SKM-1 (cell line): ENCODE measurements at regions not wholly inside any gene's neighbourhood (a gene's known extent, or its start where the extent isn't known, plus 50 kb on each side); places are given as distances from the start of the nearest gene placed in this dataset.
"Not testable (repeated sequence)": the region's sequence is repeated elsewhere in the genome, so short reads cannot be mapped to it uniquely, and the experiment has no call there.

ENCODE experiments used
- DNase-seq: peaks from one replicate; lab custom pipeline; 2025; ENCODE audit not compliant: unreplicated experiment; lab: John Stamatoyannopoulos, UW

- no peak for DNase-seq
These were observed 89.1 kb downstream of the ACTL7B start for GRCh38 chr9:108766626-108767161.

GRCh38 chr9:108765265-108765664 is 90.5 kb downstream of the ACTL7B start:
- DNase-seq, result no peak

- DNase-seq, result no peak
These were observed 93.3 kb downstream of the ACTL7B start for GRCh38 chr9:108762348-108763055.

- peak; percentile 3 for DNase-seq
These were observed 94.0 kb downstream of the ACTL7B start for GRCh38 chr9:108761655-108762347.

GRCh38 chr9:108760841-108761240 is 94.9 kb downstream of the ACTL7B start:
- no peak for DNase-seq

- DNase-seq, result no peak
These were observed 96.0 kb downstream of the ACTL7B start for GRCh38 chr9:108759835-108760234.

- no peak for DNase-seq
These were observed 96.4 kb downstream of the ACTL7B start for GRCh38 chr9:108759399-108759798.

GRCh38 chr9:108756746-108757490 is 98.9 kb downstream of the ACTL7B start:
- no peak for DNase-seq

- DNase-seq, result no peak
These were observed 99.8 kb downstream of the ACTL7B start for GRCh38 chr9:108755979-108756378.

- DNase-seq, result no peak
These were observed 104.4 kb downstream of the ACTL7B start for GRCh38 chr9:108751369-108751768.

- no peak for DNase-seq
These were observed 105.0 kb downstream of the ACTL7B start for GRCh38 chr9:108750661-108751215.

- DNase-seq, result no peak
These were observed 107.0 kb downstream of the ACTL7B start for GRCh38 chr9:108748776-108749175.

- no peak for DNase-seq
These were observed 108.9 kb downstream of the ACTL7B start for GRCh38 chr9:108746864-108747263.

GRCh38 chr9:108746001-108746400 is 109.8 kb downstream of the ACTL7B start:
- no peak for DNase-seq

- DNase-seq, result no peak
These were observed 111.1 kb downstream of the ACTL7B start for GRCh38 chr9:108744641-108745040.

GRCh38 chr9:108743901-108744371 is 111.8 kb downstream of the ACTL7B start:
- no peak for DNase-seq

- no peak for DNase-seq
These were observed 112.4 kb downstream of the ACTL7B start for GRCh38 chr9:108743416-108743815.

- DNase-seq, result no peak
These were observed 113.6 kb downstream of the ACTL7B start for GRCh38 chr9:108742191-108742590.

- not testable (repeated sequence) for DNase-seq
These were observed 124.5 kb downstream of the ACTL7B start for GRCh38 chr9:108731292-108731691.

- no peak for DNase-seq
These were observed 128.1 kb downstream of the ACTL7B start for GRCh38 chr9:108727580-108728111.

- no peak for DNase-seq
These were observed 131.1 kb downstream of the ACTL7B start for GRCh38 chr9:108724652-108725051.
